ENCODE measurements at regions not wholly inside any gene's neighbourhood (a gene's known extent, or its start where the extent isn't known, plus 50 kb on each side); places are given as distances from the start of the nearest gene placed in this dataset.
"Not testable (repeated sequence)": the region's sequence is repeated elsewhere in the genome, so short reads cannot be mapped to it uniquely, and the experiment has no call there.

DNA sequence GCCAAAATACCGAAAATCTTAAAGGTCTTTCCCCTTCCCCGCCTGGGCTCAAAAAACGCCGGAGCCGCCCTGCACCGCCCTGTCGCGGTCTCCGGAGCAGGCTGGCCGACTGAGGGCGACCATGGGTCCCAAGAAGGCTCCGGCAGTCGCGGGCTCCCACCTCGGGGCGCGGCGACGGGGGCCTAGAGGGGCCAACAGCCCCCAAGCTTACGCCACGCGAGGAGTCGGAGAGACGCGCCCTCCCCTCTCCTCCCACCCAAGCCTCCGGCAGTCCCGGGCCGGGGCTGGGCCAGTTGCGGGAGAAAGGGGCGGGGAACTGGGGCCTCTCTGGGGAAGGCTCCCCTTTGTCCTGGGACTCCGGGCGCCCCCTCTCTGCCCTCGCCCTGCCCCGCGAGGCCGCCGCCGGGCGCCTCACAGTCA, 69.2 kb downstream of the GOLGA8B start:
- TF ChIP-seq CTCF (IDR thresholded peaks at IDR 0.05) = no peak
- ATAC-seq = peak; percentile 79 to 86 (median 84)
- intact Hi-C loops (cut with DNase I) = loop anchor here in 1 of 2 donors (10.0 kb wide), 1 partner anchor 71 kb away; the partner anchor contains the start of gene GOLGA8B
- Histone ChIP-seq H3K27ac (peak overlapping the region; percentile 53), H3K36me3 (ENCODE audit: insufficient read depth in 1 of 2, low read depth in 1 of 2) (no peaks in the 10 kb centered on the region), H3K4me1 (peaks cover 8% of the 10 kb centered on the region), H3K9me3 (no peaks in the 10 kb centered on the region), H3K4me3 (peak overlapping the region; percentile 91), H3K27me3 (ENCODE audit: insufficient read depth in 3 of 3, low read length in 2 of 3) (no peaks in the 10 kb centered on the region)
- 1 to 2% (median 2%) methylated on average over 12 to 39 of the region's 39 CpGs for WGBS, 3 donors
- peak; percentile 25 to 74 for DNase-seq

DNA sequence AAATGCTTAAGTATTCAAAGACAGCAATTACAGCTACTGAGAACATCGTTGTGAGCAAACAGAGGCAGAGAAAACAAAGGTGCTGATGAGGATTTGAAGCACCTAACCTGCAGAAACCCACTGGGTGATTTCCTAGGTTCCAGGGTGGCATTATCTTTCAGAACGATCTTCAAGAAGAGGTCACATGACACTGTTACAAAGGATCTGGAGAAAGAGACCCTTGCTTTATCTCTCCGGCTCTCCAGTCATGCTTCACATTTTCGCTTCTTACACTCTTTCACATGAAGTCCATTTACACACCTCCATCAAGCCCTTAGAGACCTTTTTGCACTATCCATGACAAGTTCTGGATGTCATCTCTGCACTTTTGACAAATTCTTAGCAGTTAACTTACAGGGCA, 70.8 kb downstream of the GOLGA8B start:
- H3K9me3 ChIP-seq = no peaks in the 10 kb centered on the region
- DNase-seq (no peak), ATAC-seq (no peak)
- no peak for TF ChIP-seq CTCF (IDR thresholded peaks at IDR 0.05)
- intact Hi-C loops (cut with DNase I) = loop anchor here in 1 of 2 donors (10.0 kb wide), 1 partner anchor 72 kb away; the partner anchor contains the start of gene GOLGA8B
- H3K36me3 ChIP-seq (ENCODE audit: insufficient read depth in 1 of 2, low read depth in 1 of 2) = no peaks in the 10 kb centered on the region
- no peaks in the 10 kb centered on the region for H3K27me3 ChIP-seq (ENCODE audit: insufficient read depth in 3 of 3, low read length in 2 of 3)
- peaks cover 8% of the 10 kb centered on the region for H3K4me1 ChIP-seq
- no peak overlapping the region for H3K27ac ChIP-seq
- 45 to 61% (median 58%) methylated on average over 4 of the region's 4 CpGs for WGBS, 3 donors
- no peak overlapping the region for H3K4me3 ChIP-seq

- no peak for ATAC-seq
Observed at GRCh38 chr15:34501131-34501530, 63.5 kb upstream of the GOLGA8A start.

GRCh38 chr15:34496207-34496995, 58.8 kb upstream of the GOLGA8A start:
- 10 to 12% (median 11%) methylated on average over 15 to 30 of the region's 30 CpGs for WGBS, 3 donors
- peaks cover 0 to 78% (median 22%) of the 10 kb centered on the region in 3 donors for H3K27me3 ChIP-seq (ENCODE audit: insufficient read depth in 3 of 3, low read length in 2 of 3)
- DNase-seq (no peak), ATAC-seq (peak in 1 of 4 donors; percentile 8)
- H3K4me3 ChIP-seq = no peak overlapping the region
- no peaks in the 10 kb centered on the region for H3K36me3 ChIP-seq (ENCODE audit: insufficient read depth in 1 of 2, low read depth in 1 of 2)
- no peaks in the 10 kb centered on the region for H3K4me1 ChIP-seq
- peaks cover 5% of the 10 kb centered on the region for H3K9me3 ChIP-seq
- no peak overlapping the region for H3K27ac ChIP-seq
- TF ChIP-seq CTCF (IDR thresholded peaks at IDR 0.05) = no peak
- intact Hi-C loops (cut with DNase I) = no loop called here

More at GRCh38 chr15:34501131-34501530, 63.5 kb upstream of the GOLGA8A start:
- Histone ChIP-seq H3K4me1 (no peaks in the 10 kb centered on the region), H3K27ac (no peak overlapping the region), H3K36me3 (ENCODE audit: insufficient read depth in 1 of 2, low read depth in 1 of 2) (no peaks in the 10 kb centered on the region), H3K4me3 (no peak overlapping the region), H3K9me3 (no peaks in the 10 kb centered on the region), H3K27me3 (ENCODE audit: insufficient read depth in 3 of 3, low read length in 2 of 3) (peaks cover 0 to 36% (median 4%) of the 10 kb centered on the region in 3 donors)
- WGBS, 3 donors = 68 to 82% (median 80%) methylated on average over 4 of the region's 4 CpGs
- no peak for DNase-seq
- intact Hi-C loops (cut with DNase I) = loop anchor here in 1 of 2 donors (10.0 kb wide), 1 partner anchor 56 kb away; no protein-coding TSS in a partner anchor
- TF ChIP-seq CTCF (IDR thresholded peaks at IDR 0.05) = no peak

DNA sequence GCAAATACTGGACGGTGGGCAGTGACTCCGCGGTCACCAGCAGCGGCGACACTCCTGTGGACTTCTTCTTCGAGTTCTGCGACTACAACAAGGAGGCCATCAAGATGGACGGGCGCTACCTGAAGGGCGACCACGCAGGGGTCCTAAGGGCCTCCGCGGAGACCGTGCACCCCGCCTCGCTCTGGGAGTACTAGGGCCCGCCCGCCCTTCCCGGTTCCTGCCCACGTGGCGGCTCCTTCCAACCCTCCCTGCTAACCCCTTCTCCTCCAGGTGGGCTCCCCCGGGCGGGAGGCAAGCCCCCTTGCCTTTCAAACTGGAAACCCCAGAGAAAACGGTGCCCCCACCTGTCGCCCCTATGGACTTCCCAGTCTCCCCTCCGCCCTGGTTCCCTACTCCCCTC, 58.1 kb upstream of the GOLGA8A start:
- H3K4me3 ChIP-seq; DNase-seq; H3K36me3 ChIP-seq (ENCODE audit: insufficient read depth in 1 of 2, low read depth in 1 of 2); H3K4me1 ChIP-seq; intact Hi-C loops (cut with DNase I); H3K9me3 ChIP-seq; H3K27ac ChIP-seq: not testable (repeated sequence)
- peak in 1 of 4 donors; percentile 30 for ATAC-seq
- 9 to 20% (median 16%) methylated on average over 1 to 26 of the region's 26 CpGs for WGBS, 3 donors
- H3K27me3 ChIP-seq (ENCODE audit: insufficient read depth in 3 of 3, low read length in 2 of 3) = peaks cover 0 to 85% (median 22%) of the 10 kb centered on the region in 3 donors
